ENCODE measurements at regions not wholly inside any gene's neighbourhood (a gene's known extent, or its start where the extent isn't known, plus 50 kb on each side); places are given as distances from the start of the nearest gene placed in this dataset.

GRCh38 chr10:94052281-94052680 is 58.5 kb downstream of the PLCE1 start:
- H3K4me2 ChIP-seq (ENCODE audit: insufficient read depth, low read length), result peak overlapping the region; percentile 10
- no peaks in the 10 kb centered on the region for H3K79me2 ChIP-seq (ENCODE audit: insufficient read depth, low read length)
- no peak for DNase-seq (ENCODE audit: insufficient read length, low spot score, missing footprints)
- no peaks in the 10 kb centered on the region for H3K27me3 ChIP-seq (ENCODE audit: insufficient read depth, low read length)
- H3K9me3 ChIP-seq (ENCODE audit: low read depth, low read length), result no peaks in the 10 kb centered on the region
- no peak overlapping the region for H3K27ac ChIP-seq (ENCODE audit: low read depth, low read length)
- no peaks in the 10 kb centered on the region for H3K36me3 ChIP-seq (ENCODE audit: insufficient read depth, low read length)
- no peaks in the 10 kb centered on the region for H4K20me1 ChIP-seq (ENCODE audit: insufficient read depth, low read length)
- no peak overlapping the region for H3K4me3 ChIP-seq (ENCODE audit: insufficient read depth, low read length)
- H2AFZ ChIP-seq (ENCODE audit: low read length), result no peak overlapping the region
- TF ChIP-seq CTCF (IDR thresholded peaks at IDR 0.05; ENCODE audit: extremely low read depth, low read depth, low read length), result no peak
- no peaks in the 10 kb centered on the region for H3K4me1 ChIP-seq (ENCODE audit: insufficient read depth, low read length)

- Histone ChIP-seq H3K4me2 (ENCODE audit: insufficient read depth, low read length) (peak overlapping the region; percentile 10), H3K27ac (ENCODE audit: low read depth, low read length) (peak overlapping the region; percentile 12), H2AFZ (ENCODE audit: low read length) (no peak overlapping the region), H3K36me3 (ENCODE audit: insufficient read depth, low read length) (no peaks in the 10 kb centered on the region), H3K27me3 (ENCODE audit: insufficient read depth, low read length) (no peaks in the 10 kb centered on the region), H3K79me2 (ENCODE audit: insufficient read depth, low read length) (no peaks in the 10 kb centered on the region), H3K4me1 (ENCODE audit: insufficient read depth, low read length) (no peaks in the 10 kb centered on the region), H3K9me3 (ENCODE audit: low read depth, low read length) (no peaks in the 10 kb centered on the region), H3K4me3 (ENCODE audit: insufficient read depth, low read length) (no peak overlapping the region), H4K20me1 (ENCODE audit: insufficient read depth, low read length) (no peaks in the 10 kb centered on the region)
- TF ChIP-seq CTCF (IDR thresholded peaks at IDR 0.05; ENCODE audit: extremely low read depth, low read depth, low read length), result no peak
- no peak for DNase-seq (ENCODE audit: insufficient read length, low spot score, missing footprints)
These were observed 59.4 kb downstream of the PLCE1 start for GRCh38 chr10:94052866-94053791.

- Histone ChIP-seq H3K36me3 (ENCODE audit: insufficient read depth, low read length) (no peaks in the 10 kb centered on the region), H3K4me1 (ENCODE audit: insufficient read depth, low read length) (no peaks in the 10 kb centered on the region), H2AFZ (ENCODE audit: low read length) (no peak overlapping the region), H3K79me2 (ENCODE audit: insufficient read depth, low read length) (no peaks in the 10 kb centered on the region), H3K4me3 (ENCODE audit: insufficient read depth, low read length) (no peak overlapping the region), H3K27ac (ENCODE audit: low read depth, low read length) (no peak overlapping the region), H3K27me3 (ENCODE audit: insufficient read depth, low read length) (no peaks in the 10 kb centered on the region), H4K20me1 (ENCODE audit: insufficient read depth, low read length) (no peaks in the 10 kb centered on the region), H3K4me2 (ENCODE audit: insufficient read depth, low read length) (no peak overlapping the region), H3K9me3 (ENCODE audit: low read depth, low read length) (no peaks in the 10 kb centered on the region)
- no peak for TF ChIP-seq CTCF (IDR thresholded peaks at IDR 0.05; ENCODE audit: extremely low read depth, low read depth, low read length)
- DNase-seq (ENCODE audit: insufficient read length, low spot score, missing footprints), result no peak
These were observed 65.6 kb downstream of the PLCE1 start for GRCh38 chr10:94059178-94059883.

- H3K79me2 ChIP-seq (ENCODE audit: insufficient read depth, low read length), result no peaks in the 10 kb centered on the region
- no peaks in the 10 kb centered on the region for H4K20me1 ChIP-seq (ENCODE audit: insufficient read depth, low read length)
- H3K27ac ChIP-seq (ENCODE audit: low read depth, low read length), result no peak overlapping the region
- DNase-seq (ENCODE audit: insufficient read length, low spot score, missing footprints), result no peak
- TF ChIP-seq CTCF (IDR thresholded peaks at IDR 0.05; ENCODE audit: extremely low read depth, low read depth, low read length), result no peak
- H3K9me3 ChIP-seq (ENCODE audit: low read depth, low read length), result no peaks in the 10 kb centered on the region
- peaks cover 7% of the 10 kb centered on the region for H3K4me1 ChIP-seq (ENCODE audit: insufficient read depth, low read length)
- H3K4me3 ChIP-seq (ENCODE audit: insufficient read depth, low read length), result no peak overlapping the region
- no peaks in the 10 kb centered on the region for H3K36me3 ChIP-seq (ENCODE audit: insufficient read depth, low read length)
- no peak overlapping the region for H2AFZ ChIP-seq (ENCODE audit: low read length)
- no peaks in the 10 kb centered on the region for H3K27me3 ChIP-seq (ENCODE audit: insufficient read depth, low read length)
- H3K4me2 ChIP-seq (ENCODE audit: insufficient read depth, low read length), result no peak overlapping the region
These were observed 67.3 kb downstream of the PLCE1 start for GRCh38 chr10:94061026-94061425.
